ENCODE measurements at regions not wholly inside any gene's neighbourhood (a gene's known extent, or its start where the extent isn't known, plus 50 kb on each side); places are given as distances from the start of the nearest gene placed in this dataset.
A peak's percentile ranks its signal among the peaks of the same experiment; 100 is the strongest.

GRCh38 chr13:107370015-107370785 lies 802.3 kb upstream of the ARGLU1 start:
- DNase-seq (ENCODE audit: low read depth in 4 of 4, low spot score in 2 of 4) = peak in 2 of 4 donors; percentile 8 to 10

GRCh38 chr13:107367258-107367657 lies 799.3 kb upstream of the ARGLU1 start:
- no peak for DNase-seq (ENCODE audit: low read depth in 4 of 4, low spot score in 2 of 4)

- no peak for DNase-seq (ENCODE audit: low read depth in 4 of 4, low spot score in 2 of 4)
Measured at GRCh38 chr13:107365466-107366215, 797.7 kb upstream of the ARGLU1 start.

GRCh38 chr13:107364658-107365057 lies 796.7 kb upstream of the ARGLU1 start:
- DNase-seq (ENCODE audit: low read depth in 4 of 4, low spot score in 2 of 4) = no peak

- DNase-seq (ENCODE audit: low read depth in 4 of 4, low spot score in 2 of 4) = no peak
Measured at GRCh38 chr13:107361666-107362065, 793.7 kb upstream of the ARGLU1 start.

GRCh38 chr13:107360010-107360409 lies 792.1 kb upstream of the ARGLU1 start:
- DNase-seq (ENCODE audit: low read depth in 4 of 4, low spot score in 2 of 4) = no peak

GRCh38 chr13:107358866-107359265 lies 790.9 kb upstream of the ARGLU1 start:
- DNase-seq (ENCODE audit: low read depth in 4 of 4, low spot score in 2 of 4) = no peak

GRCh38 chr13:107351305-107351704 lies 783.4 kb upstream of the ARGLU1 start:
- DNase-seq (ENCODE audit: low read depth in 4 of 4, low spot score in 2 of 4) = no peak

- DNase-seq (ENCODE audit: low read depth in 4 of 4, low spot score in 2 of 4) = no peak
Measured at GRCh38 chr13:107348925-107349324, 781.0 kb upstream of the ARGLU1 start.

GRCh38 chr13:107348471-107348870 lies 780.5 kb upstream of the ARGLU1 start:
- DNase-seq (ENCODE audit: low read depth in 4 of 4, low spot score in 2 of 4) = no peak

GRCh38 chr13:107347641-107348369 lies 779.9 kb upstream of the ARGLU1 start:
- no peak for DNase-seq (ENCODE audit: low read depth in 4 of 4, low spot score in 2 of 4)

GRCh38 chr13:107342747-107343146 lies 774.8 kb upstream of the ARGLU1 start:
- DNase-seq (ENCODE audit: low read depth in 4 of 4, low spot score in 2 of 4) = no peak

GRCh38 chr13:107339209-107339608 lies 771.3 kb upstream of the ARGLU1 start:
- no peak for DNase-seq (ENCODE audit: low read depth in 4 of 4, low spot score in 2 of 4)

- DNase-seq (ENCODE audit: low read depth in 4 of 4, low spot score in 2 of 4) = no peak
Measured at GRCh38 chr13:107332188-107332587, 764.3 kb upstream of the ARGLU1 start.

- DNase-seq (ENCODE audit: low read depth in 4 of 4, low spot score in 2 of 4) = no peak
Measured at GRCh38 chr13:107331359-107331758, 763.4 kb upstream of the ARGLU1 start.

- DNase-seq (ENCODE audit: low read depth in 4 of 4, low spot score in 2 of 4) = no peak
Measured at GRCh38 chr13:107330484-107330883, 762.5 kb upstream of the ARGLU1 start.

- DNase-seq (ENCODE audit: low read depth in 4 of 4, low spot score in 2 of 4) = no peak
Measured at GRCh38 chr13:107329991-107330390, 762.1 kb upstream of the ARGLU1 start.

- DNase-seq (ENCODE audit: low read depth in 4 of 4, low spot score in 2 of 4) = no peak
Measured at GRCh38 chr13:107324416-107325204, 756.7 kb upstream of the ARGLU1 start.

- no peak for DNase-seq (ENCODE audit: low read depth in 4 of 4, low spot score in 2 of 4)
Measured at GRCh38 chr13:107322228-107322627, 754.3 kb upstream of the ARGLU1 start.

GRCh38 chr13:107305178-107305577 lies 737.2 kb upstream of the ARGLU1 start:
- no peak for DNase-seq (ENCODE audit: low read depth in 4 of 4, low spot score in 2 of 4)
